Gastrocnemius medialis (tissue), 4 donors: ENCODE measurements at regions not wholly inside any gene's neighbourhood (a gene's known extent, or its start where the extent isn't known, plus 50 kb on each side); places are given as distances from the start of the nearest gene placed in this dataset.

Experiments used
- POLR2A ChIP-seq, 2 donors: fragments of 450-650 bp; IDR thresholded peaks; one replicate each; pipeline ENCODE4 v1.6.1; 2017; ENCODE audit warnings: antibody characterized with exemption in 2 of 2, mild to moderate bottlenecking in 2 of 2, moderate library complexity in 2 of 2
- TF ChIP-seq, protein P1 (sequence below), 5 experiments: fragments of 450-650 bp in 3 of 5; fragments of 200-600 bp in 2 of 5; sonication (generic) in 2 of 5; IDR thresholded peaks in 4 of 5; conservative IDR thresholded peaks in 1 of 5; 1 replicate in 4 of 5; 2 replicates in 1 of 5; pipeline ENCODE4 v1.5.1; 2016 to 2019; ENCODE audit warnings: antibody characterized with exemption in 5 of 5, mild to moderate bottlenecking in 3 of 5, moderate library complexity in 3 of 5

DNA sequence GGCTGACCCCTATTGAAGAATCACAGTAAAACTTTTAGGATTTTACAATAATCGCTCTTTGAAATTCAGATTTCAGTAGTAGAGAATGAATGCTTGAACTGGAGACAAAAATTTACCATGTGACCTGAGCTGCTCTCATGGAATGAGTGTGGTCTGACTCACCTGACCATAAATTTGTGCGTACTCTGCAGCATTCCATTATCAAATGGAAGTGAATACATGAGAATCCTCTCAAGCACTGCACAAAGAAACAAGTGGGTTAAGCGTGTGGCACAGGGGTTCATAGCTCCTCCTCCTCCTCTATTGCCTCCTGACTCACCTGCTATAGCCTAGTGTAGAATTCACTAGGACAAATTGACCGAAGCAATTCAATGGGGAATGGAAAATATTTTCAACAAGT lies 269.8 kb upstream of the CDH9 start:
- TF ChIP-seq, protein P1, sequence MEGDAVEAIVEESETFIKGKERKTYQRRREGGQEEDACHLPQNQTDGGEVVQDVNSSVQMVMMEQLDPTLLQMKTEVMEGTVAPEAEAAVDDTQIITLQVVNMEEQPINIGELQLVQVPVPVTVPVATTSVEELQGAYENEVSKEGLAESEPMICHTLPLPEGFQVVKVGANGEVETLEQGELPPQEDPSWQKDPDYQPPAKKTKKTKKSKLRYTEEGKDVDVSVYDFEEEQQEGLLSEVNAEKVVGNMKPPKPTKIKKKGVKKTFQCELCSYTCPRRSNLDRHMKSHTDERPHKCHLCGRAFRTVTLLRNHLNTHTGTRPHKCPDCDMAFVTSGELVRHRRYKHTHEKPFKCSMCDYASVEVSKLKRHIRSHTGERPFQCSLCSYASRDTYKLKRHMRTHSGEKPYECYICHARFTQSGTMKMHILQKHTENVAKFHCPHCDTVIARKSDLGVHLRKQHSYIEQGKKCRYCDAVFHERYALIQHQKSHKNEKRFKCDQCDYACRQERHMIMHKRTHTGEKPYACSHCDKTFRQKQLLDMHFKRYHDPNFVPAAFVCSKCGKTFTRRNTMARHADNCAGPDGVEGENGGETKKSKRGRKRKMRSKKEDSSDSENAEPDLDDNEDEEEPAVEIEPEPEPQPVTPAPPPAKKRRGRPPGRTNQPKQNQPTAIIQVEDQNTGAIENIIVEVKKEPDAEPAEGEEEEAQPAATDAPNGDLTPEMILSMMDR (IDR thresholded peaks at IDR 0.05 in 4 of 5, conservative IDR thresholded peaks at IDR 0.05 in 1 of 5) = no peak
- TF ChIP-seq POLR2A (IDR thresholded peaks at IDR 0.05) = no peak
